NCI-H1436 (cell line): ENCODE measurements at regions not wholly inside any gene's neighbourhood (a gene's known extent, or its start where the extent isn't known, plus 50 kb on each side); places are given as distances from the start of the nearest gene placed in this dataset.

Source experiments
- DNase-seq: peaks from one replicate; lab custom pipeline; 2025; lab: John Stamatoyannopoulos, UW

GRCh38 chr3:44020143-44020542 is 221.5 kb upstream of the TOPAZ1 start:
- DNase-seq = no peak

- no peak for DNase-seq
These were observed 219.8 kb upstream of the TOPAZ1 start for GRCh38 chr3:44021651-44022594.

- DNase-seq = no peak
These were observed 217.6 kb upstream of the TOPAZ1 start for GRCh38 chr3:44023961-44024593.

DNA sequence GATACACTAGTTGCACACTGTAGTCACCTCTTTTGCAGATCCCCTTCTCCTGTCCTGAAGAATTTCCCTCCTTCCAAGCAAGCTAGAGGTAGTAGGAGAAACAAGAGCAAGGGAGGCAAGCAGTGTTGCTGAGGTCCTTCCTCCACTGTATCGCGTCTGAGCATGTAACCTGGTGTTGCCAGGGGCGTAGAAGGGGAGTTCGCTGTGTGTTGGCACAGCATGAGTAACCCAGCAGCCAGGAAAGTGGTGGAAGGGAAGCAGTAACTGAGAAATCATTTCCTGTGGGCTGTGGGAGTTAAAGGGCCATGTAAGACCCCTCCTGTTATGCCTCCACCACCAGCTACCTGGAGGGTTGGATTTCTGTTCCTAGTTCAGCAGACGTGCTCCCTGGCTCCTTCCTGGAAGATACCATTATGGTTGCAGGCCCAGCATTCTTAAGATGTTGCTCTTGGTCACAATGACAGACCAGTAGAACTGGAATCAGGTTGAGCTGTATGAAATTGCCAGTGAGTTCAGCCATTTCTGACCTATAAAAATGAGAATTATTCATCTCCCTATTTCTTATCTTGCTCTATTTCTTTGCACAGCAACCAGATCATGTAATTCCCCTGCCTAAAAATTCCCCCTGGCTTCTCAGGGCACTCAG is 215.3 kb upstream of the TOPAZ1 start:
- DNase-seq = no peak

DNA sequence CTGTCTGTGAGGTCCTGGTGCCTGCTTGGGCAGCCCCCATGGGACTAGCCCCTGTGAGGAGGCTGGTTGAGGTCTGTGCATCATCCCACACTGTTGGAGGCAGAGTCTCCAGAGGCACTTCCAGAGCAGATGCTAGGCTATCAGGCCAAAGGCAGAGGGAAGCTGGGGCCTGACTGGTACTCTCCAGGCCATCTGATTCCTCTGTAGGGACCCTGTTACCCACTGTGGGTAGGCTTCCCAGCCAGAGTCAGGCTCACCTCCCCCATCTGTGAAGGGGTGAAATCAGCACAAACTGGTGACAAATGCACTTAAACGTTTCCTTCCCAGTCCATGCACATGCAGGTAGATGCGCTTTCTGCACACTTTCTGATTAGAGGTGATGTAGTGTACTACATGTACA is 212.6 kb upstream of the TOPAZ1 start:
- no peak for DNase-seq

GRCh38 chr3:44030285-44030684 is 211.4 kb upstream of the TOPAZ1 start:
- DNase-seq = no peak

GRCh38 chr3:44030687-44031305 is 210.9 kb upstream of the TOPAZ1 start:
- DNase-seq = no peak

DNA sequence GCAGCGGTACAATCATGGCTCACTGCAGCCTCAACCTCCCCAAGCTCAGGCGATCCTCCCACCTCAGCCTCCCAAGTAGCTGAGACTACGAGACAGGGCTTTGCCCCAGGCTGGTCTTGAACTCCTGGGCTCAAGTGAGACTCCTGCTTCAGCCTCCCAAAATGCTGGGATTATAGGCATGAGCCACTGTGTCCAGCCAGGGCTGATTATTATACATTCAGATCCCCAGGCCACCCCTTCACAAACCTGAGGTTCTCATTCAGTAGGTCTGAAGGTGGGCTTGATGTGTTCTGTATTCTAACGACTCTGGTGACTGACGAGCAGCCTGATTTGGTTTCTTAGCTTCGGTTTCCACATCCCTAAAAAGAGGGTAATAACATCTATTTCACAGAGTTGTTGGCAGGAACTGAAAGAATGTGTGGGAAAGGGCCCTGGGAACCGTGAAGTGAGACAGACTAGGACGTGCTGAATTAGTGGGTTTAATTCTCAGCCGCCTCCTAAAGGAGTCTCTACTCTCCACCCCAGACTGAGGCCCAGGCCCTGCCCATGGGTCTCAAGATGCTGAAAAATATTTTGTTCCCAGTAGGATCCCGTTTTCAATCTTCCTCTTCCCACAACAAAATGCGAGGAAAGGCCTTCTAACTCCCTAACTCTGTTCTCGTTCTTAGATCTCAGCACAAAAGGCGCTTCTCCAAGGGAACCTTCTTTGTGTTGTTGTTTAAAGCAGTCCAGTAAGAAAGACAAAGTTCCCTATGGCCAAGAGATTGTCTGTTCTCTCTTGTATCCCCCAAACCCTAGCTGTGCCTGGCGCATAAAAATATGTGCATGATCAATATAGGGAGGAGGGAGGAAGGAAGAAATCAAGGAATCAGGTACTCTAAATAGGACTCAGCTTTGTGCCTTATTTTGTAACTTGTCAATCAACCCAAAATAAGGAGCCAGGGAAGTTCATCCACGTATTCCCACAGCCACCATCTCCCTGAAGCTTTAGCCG is 210.0 kb upstream of the TOPAZ1 start:
- DNase-seq = no peak

GRCh38 chr3:44032487-44032886 is 209.2 kb upstream of the TOPAZ1 start:
- DNase-seq = no peak

- no peak for DNase-seq
These were observed 208.6 kb upstream of the TOPAZ1 start for GRCh38 chr3:44033123-44033522.

GRCh38 chr3:44036850-44037249 is 204.8 kb upstream of the TOPAZ1 start:
- no peak for DNase-seq

DNA sequence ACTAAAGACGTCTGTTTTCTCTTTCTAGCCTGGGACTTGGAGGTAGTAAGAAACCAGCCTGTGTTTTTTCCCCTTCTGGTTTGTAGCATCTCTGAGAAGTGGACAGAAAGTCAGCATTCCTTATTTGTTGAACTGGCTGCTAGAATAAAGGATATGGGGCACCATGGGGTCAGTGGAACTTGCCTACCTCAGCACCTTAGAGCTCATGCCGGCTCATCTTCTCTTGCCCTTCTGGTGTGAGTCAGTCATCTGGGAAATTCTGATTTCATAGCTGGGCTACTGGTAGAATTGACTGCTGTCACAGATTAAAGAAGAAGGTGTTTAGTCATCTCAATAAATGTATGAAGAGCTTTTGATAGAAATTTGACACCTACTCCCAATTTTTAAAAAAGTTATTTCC is 202.7 kb upstream of the TOPAZ1 start:
- no peak for DNase-seq

- no peak for DNase-seq
These were observed 200.0 kb upstream of the TOPAZ1 start for GRCh38 chr3:44041726-44042125.

- no peak for DNase-seq
These were observed 198.9 kb upstream of the TOPAZ1 start for GRCh38 chr3:44042772-44043171.

- DNase-seq = no peak
These were observed 196.0 kb upstream of the TOPAZ1 start for GRCh38 chr3:44045476-44046275.

- DNase-seq = no peak
These were observed 193.9 kb upstream of the TOPAZ1 start for GRCh38 chr3:44047796-44048195.

DNA sequence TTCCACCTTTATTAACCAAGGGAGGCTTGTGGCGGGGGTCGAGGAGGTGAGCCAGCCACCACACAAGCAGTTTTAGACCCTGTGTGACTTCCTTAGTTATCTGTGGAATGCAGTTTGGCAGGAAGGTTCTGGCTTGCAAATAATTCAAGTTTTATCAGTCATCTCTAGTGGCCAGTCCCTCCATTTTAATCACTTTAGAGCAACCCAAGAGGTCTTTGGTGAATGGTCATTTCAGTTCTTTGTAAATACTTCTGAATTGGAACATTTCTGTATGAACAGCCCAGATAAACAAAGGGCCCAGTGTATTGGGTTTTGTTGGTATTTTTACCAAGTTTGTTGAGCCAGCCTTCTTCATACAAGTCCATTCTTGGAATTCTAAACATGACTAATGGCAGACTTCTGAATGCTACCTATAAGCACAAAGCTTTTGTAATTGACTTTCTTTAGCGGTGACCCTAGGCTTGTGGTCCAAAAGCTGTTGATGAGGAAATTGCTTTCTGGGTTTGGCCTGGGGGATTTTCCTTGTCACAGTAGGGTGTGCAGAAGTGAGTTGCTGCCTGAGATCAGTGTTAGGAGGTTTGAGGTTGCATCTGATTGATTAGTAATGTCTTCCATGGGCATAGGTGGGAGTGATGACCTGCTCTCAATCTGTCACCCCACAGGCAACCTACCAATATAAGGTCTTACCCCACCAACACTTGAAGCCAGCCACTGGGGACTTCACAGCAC is 193.3 kb upstream of the TOPAZ1 start:
- no peak for DNase-seq

GRCh38 chr3:44048949-44049348 is 192.7 kb upstream of the TOPAZ1 start:
- DNase-seq = no peak

GRCh38 chr3:44050101-44050500 is 191.6 kb upstream of the TOPAZ1 start:
- DNase-seq = no peak

DNA sequence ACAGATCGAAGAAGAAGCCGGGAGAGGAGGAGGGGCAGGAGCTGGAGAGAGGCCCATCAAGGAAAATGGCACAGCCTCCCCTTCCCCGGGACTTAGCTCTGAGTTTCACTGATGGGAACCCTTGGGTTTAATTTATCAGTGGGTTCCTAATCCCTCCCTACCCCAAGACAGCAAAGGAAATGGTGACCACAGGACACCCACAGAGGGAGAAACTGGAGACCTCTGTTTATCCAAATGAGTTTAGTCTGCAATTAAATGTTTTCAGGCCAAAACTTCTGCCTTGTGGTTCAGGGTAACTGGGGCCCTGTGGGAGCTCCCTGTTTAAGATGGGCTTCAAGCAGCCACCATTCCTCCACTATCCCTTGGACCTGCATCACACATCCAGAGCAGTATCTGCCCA is 190.8 kb upstream of the TOPAZ1 start:
- no peak for DNase-seq
